ENCODE measurements at regions not wholly inside any gene's neighbourhood (a gene's known extent, or its start where the extent isn't known, plus 50 kb on each side); places are given as distances from the start of the nearest gene placed in this dataset.

- TF ChIP-seq POLR2AphosphoS5 (IDR thresholded peaks at IDR 0.05; ENCODE audit: borderline replicate concordance, low read depth, low read length): no peak
- no peak for TF ChIP-seq EZH2 (IDR thresholded peaks at IDR 0.05)
These were observed 381.1 kb upstream of the ARHGEF26 start for GRCh38 chr3:153740109-153740508.

All from SK-N-MC (cell line).